ENCODE measurements at regions not wholly inside any gene's neighbourhood (a gene's known extent, or its start where the extent isn't known, plus 50 kb on each side); places are given as distances from the start of the nearest gene placed in this dataset.
"Not testable (repeated sequence)": the region's sequence is repeated elsewhere in the genome, so short reads cannot be mapped to it uniquely, and the experiment has no call there.

- FAIRE-seq = no peak
These were observed 353.2 kb downstream of the PRR16 start for GRCh38 chr5:120817044-120817985.

GRCh38 chr5:120818128-120818527 lies 354.0 kb downstream of the PRR16 start:
- no peak for FAIRE-seq

- no peak for FAIRE-seq
These were observed 359.2 kb downstream of the PRR16 start for GRCh38 chr5:120823328-120823727.

- FAIRE-seq = not testable (repeated sequence)
These were observed 367.5 kb downstream of the PRR16 start for GRCh38 chr5:120831646-120832045.

GRCh38 chr5:120841830-120842229 lies 377.7 kb downstream of the PRR16 start:
- FAIRE-seq = no peak

- no peak for FAIRE-seq
These were observed 379.4 kb downstream of the PRR16 start for GRCh38 chr5:120843390-120843980.

- FAIRE-seq = no peak
These were observed 384.8 kb downstream of the PRR16 start for GRCh38 chr5:120848883-120849282.

- no peak for FAIRE-seq
These were observed 388.2 kb downstream of the PRR16 start for GRCh38 chr5:120852222-120852860.

GRCh38 chr5:120866997-120867396 lies 402.9 kb downstream of the PRR16 start:
- FAIRE-seq = no peak

- FAIRE-seq = no peak
These were observed 405.7 kb downstream of the PRR16 start for GRCh38 chr5:120869831-120870230.

GRCh38 chr5:120872297-120872696 lies 408.2 kb downstream of the PRR16 start:
- FAIRE-seq = no peak

- FAIRE-seq = no peak
These were observed 409.0 kb downstream of the PRR16 start for GRCh38 chr5:120873083-120873482.

- no peak for FAIRE-seq
These were observed 410.2 kb downstream of the PRR16 start for GRCh38 chr5:120874081-120874862.

GRCh38 chr5:120882038-120882775 lies 418.1 kb downstream of the PRR16 start:
- no peak for FAIRE-seq

GRCh38 chr5:120886351-120886860 lies 422.3 kb downstream of the PRR16 start:
- no peak for FAIRE-seq

- FAIRE-seq = no peak
These were observed 431.6 kb downstream of the PRR16 start for GRCh38 chr5:120895660-120896059.

GRCh38 chr5:120901199-120901598 lies 437.1 kb downstream of the PRR16 start:
- FAIRE-seq = no peak

- FAIRE-seq = no peak
These were observed 443.9 kb downstream of the PRR16 start for GRCh38 chr5:120907953-120908352.

- no peak for FAIRE-seq
These were observed 446.5 kb downstream of the PRR16 start for GRCh38 chr5:120910629-120911028.

GRCh38 chr5:120913396-120913795 lies 449.3 kb downstream of the PRR16 start:
- FAIRE-seq = no peak

GRCh38 chr5:120917214-120917758 lies 453.2 kb downstream of the PRR16 start:
- no peak for FAIRE-seq

- no peak for FAIRE-seq
These were observed 454.9 kb downstream of the PRR16 start for GRCh38 chr5:120919017-120919416.

All from islet of Langerhans (tissue), 1 donor.